HepG2 (cell line): ENCODE measurements at regions not wholly inside any gene's neighbourhood (a gene's known extent, or its start where the extent isn't known, plus 50 kb on each side); places are given as distances from the start of the nearest gene placed in this dataset.

Experiments used
- ATAC-seq: fragments of 200-7000 bp; cut with Tn5 transposase; 3 replicates; pipeline ENCODE4 v1.9.1; 2020; ENCODE audit warnings: mild to moderate bottlenecking, moderate library complexity
- BruUV-seq: library from RNA; stranded (reverse); fragments of 400-500 nt; replicated peaks from 2 replicates; lab custom pipeline; 2021; lab: Mats Ljungman, UMichigan
- CTCF ChIA-PET: fragments of 300-600 bp; formaldehyde crosslinking; extraction: SDS; loops from one replicate; lab custom pipeline; 2021; ENCODE audit warnings: low total read pairs, inconsistent platforms, low intra/inter-chr PET ratio; lab: Yijun Ruan, JAX
- POLR2A ChIA-PET: fragments of 350-600 bp; sonication (Branson Sonifier 250); formaldehyde crosslinking; loops from one replicate; lab custom pipeline; 2020; ENCODE audit warnings: antibody characterized with exemption, inconsistent platforms; lab: Yijun Ruan, JAX
- DNase-seq: peaks from one replicate; pipeline ENCODE4 v3.0.0-alpha.2; 2015; ENCODE audit warnings: low spot score
- FAIRE-seq: peaks from 3 replicates; lab custom pipeline; 2011; peaks lifted over from hg19 to GRCh38; lab: Jason Lieb, UNC
- H2AFZ ChIP-seq: one replicate; pipeline ENCODE4 v1.6.1; 2011; ENCODE audit warnings: low read length, inconsistent platforms
- H3K27ac ChIP-seq: fragments of 300-600 bp; 3 replicates; pipeline ENCODE4 v1.8.0; 2011; ENCODE audit warnings: mixed run types, mild to moderate bottlenecking, mixed read lengths, low read length, inconsistent platforms; ENCODE audit not compliant: insufficient read depth; ENCODE audit errors: extremely low read length
- H3K27me3 ChIP-seq, 2 experiments: fragments of 200-600 bp in 1 of 2; 2 replicates in 1 of 2; 3 replicates in 1 of 2; pipeline versions ENCODE4 v1.6.0 to v1.8.0; 2011; ENCODE audit warnings: low read length in 2 of 2, mild to moderate bottlenecking in 2 of 2, moderate library complexity in 2 of 2, inconsistent platforms in 1 of 2; ENCODE audit not compliant: insufficient read depth in 2 of 2, control insufficient read depth in 1 of 2
- H3K36me3 ChIP-seq, 2 experiments: fragments of 200-600 bp in 1 of 2; replicated peaks in 1 of 2; 2 replicates in 1 of 2; 3 replicates in 1 of 2; pipeline versions ENCODE4 v1.5.1 to v1.8.0; 2011; ENCODE audit warnings: low read length in 2 of 2, inconsistent platforms in 1 of 2; ENCODE audit not compliant: insufficient read depth in 2 of 2, control insufficient read depth in 1 of 2
- H3K4me1 ChIP-seq: 2 replicates; pipeline ENCODE4 v1.5.1; 2012; ENCODE audit warnings: low read length, inconsistent platforms; ENCODE audit not compliant: insufficient read depth
- H3K4me2 ChIP-seq: 2 replicates; pipeline ENCODE4 v1.6.0; 2011; ENCODE audit warnings: low read depth, low read length, inconsistent platforms
- H3K4me3 ChIP-seq, 3 experiments: fragments of 200-600 bp in 1 of 3; sonication (generic), shearing (Covaris generic) in 1 of 3; replicated peaks in 1 of 3; 2 replicates each; pipeline ENCODE4 v1.5.1; 2011 to 2016; ENCODE audit warnings: low read length in 3 of 3, inconsistent platforms in 2 of 3, low read depth in 2 of 3, mild to moderate bottlenecking in 2 of 3, control low read depth in 1 of 3, mixed read lengths in 1 of 3; ENCODE audit not compliant: insufficient read depth in 1 of 3
- H3K79me2 ChIP-seq: one replicate; pipeline ENCODE4 v1.6.1; 2011; ENCODE audit warnings: low read length, inconsistent platforms; ENCODE audit not compliant: insufficient read depth
- H3K9ac ChIP-seq: 2 replicates; pipeline ENCODE4 v1.6.0; 2011; ENCODE audit warnings: mild to moderate bottlenecking, low read depth, low read length, inconsistent platforms; ENCODE audit not compliant: insufficient read depth
- H3K9me3 ChIP-seq: 2 replicates; pipeline ENCODE4 v1.5.1; 2012; ENCODE audit warnings: mild to moderate bottlenecking, low read length
- H4K20me1 ChIP-seq: 2 replicates; pipeline ENCODE4 v1.6.0; 2011; ENCODE audit warnings: inconsistent platforms, mild to moderate bottlenecking, low read length, moderate library complexity; ENCODE audit not compliant: insufficient read depth
- CHCHD3 ChIP-seq: sonication (generic); formaldehyde crosslinking; IDR thresholded peaks from 2 replicates; pipeline ENCODE4 v1.8.0; 2022; ENCODE audit warnings: mild to moderate bottlenecking, missing genetic modification reagents, moderate library complexity
- HCFC1 ChIP-seq: fragments of 150-350 bp; IDR thresholded peaks from 2 replicates; pipeline ENCODE4 v1.6.1; 2014; ENCODE audit warnings: low read depth, low read length
- NFE2 ChIP-seq: sonication (generic); formaldehyde crosslinking; IDR thresholded peaks from 2 replicates; pipeline ENCODE4 v1.4.0; 2020; ENCODE audit warnings: missing genetic modification reagents
- PAWR ChIP-seq: sonication (generic); formaldehyde crosslinking; IDR thresholded peaks from 2 replicates; pipeline ENCODE4 v1.4.0; 2020; ENCODE audit warnings: missing genetic modification reagents, mild to moderate bottlenecking, borderline replicate concordance
- SSRP1 ChIP-seq: IDR thresholded peaks from 2 replicates; pipeline ENCODE4 v1.6.1; 2016; ENCODE audit warnings: control low read depth
- ZNF367 ChIP-seq: sonication (generic); formaldehyde crosslinking; IDR thresholded peaks from 2 replicates; pipeline ENCODE4 v1.4.0; 2020; ENCODE audit warnings: missing genetic modification reagents, borderline replicate concordance
- WGBS: methylation state at CpG from one replicate; pipeline ENCODE4 v1.1.6; 2017; ENCODE audit warnings: low lambda C conversion rate; 5-methylcytosine and 5-hydroxymethylcytosine counted together
- in situ Hi-C: cut with HindIII; loops from 2 replicates; pipeline ENCODE4 v1.10.0; 2017; ENCODE audit warnings: low pct_unique_long_range_greater_than_20kb; ENCODE audit not compliant: extremely low pct_ligation_motif_present
- intact Hi-C: fragments of 100-400 bp; cut with micrococcal nuclease; formaldehyde crosslinking; loops from one replicate; pipeline ENCODE4 v1.10.0; 2022; ENCODE audit not compliant: unreplicated experiment
- TF ChIP-seq, protein P1 (sequence below): sonication (generic); formaldehyde crosslinking; IDR thresholded peaks from 2 replicates; pipeline ENCODE4 v1.4.0; 2020; ENCODE audit warnings: missing genetic modification reagents; ENCODE audit errors: not compliant biosample characterization

DNA sequence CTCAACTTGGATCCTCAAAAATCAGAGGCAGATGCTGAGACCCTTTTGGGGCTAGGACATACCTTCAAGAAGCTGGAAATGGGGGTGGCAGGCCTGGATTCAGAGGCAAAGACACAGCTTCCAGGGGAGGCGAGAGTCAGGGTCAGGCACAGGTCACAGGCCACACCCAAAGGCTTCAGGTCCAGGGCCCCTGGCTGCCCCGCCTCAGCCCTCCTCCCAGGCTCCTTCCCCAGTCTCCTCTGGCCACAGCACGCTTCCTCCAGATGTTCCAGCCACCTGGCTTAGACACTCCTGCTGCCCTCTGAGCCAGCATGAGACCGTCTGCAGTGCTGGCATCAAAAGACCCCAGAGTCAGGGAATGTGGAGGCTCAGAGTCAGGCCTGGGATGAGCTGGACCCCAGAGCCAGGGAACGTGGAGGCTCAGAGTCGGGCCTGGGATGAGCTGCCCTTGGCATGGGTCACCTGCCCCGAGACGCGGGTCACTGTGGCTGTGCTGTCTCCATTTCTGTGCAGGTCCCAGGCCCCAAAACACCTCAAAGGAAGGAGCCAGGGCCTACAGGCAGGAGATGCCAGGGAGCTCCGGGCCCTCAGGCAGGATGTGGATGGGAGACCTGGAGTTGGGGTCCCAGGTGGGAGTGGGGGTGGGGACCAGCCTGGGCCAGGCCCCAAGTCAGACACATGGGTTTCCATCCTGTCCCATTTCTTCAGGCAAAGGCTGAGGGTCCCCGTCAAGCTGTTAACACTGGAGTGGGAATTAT is 58.9 kb downstream of the DIO3 start (continued):
- no peak for TF ChIP-seq PAWR (CRISPR knock-in tag)
- TF ChIP-seq, protein P1, sequence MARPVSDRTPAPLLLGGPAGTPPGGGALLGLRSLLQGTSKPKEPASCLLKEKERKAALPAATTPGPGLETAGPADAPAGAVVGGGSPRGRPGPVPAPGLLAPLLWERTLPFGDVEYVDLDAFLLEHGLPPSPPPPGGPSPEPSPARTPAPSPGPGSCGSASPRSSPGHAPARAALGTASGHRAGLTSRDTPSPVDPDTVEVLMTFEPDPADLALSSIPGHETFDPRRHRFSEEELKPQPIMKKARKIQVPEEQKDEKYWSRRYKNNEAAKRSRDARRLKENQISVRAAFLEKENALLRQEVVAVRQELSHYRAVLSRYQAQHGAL = no peak

DNA sequence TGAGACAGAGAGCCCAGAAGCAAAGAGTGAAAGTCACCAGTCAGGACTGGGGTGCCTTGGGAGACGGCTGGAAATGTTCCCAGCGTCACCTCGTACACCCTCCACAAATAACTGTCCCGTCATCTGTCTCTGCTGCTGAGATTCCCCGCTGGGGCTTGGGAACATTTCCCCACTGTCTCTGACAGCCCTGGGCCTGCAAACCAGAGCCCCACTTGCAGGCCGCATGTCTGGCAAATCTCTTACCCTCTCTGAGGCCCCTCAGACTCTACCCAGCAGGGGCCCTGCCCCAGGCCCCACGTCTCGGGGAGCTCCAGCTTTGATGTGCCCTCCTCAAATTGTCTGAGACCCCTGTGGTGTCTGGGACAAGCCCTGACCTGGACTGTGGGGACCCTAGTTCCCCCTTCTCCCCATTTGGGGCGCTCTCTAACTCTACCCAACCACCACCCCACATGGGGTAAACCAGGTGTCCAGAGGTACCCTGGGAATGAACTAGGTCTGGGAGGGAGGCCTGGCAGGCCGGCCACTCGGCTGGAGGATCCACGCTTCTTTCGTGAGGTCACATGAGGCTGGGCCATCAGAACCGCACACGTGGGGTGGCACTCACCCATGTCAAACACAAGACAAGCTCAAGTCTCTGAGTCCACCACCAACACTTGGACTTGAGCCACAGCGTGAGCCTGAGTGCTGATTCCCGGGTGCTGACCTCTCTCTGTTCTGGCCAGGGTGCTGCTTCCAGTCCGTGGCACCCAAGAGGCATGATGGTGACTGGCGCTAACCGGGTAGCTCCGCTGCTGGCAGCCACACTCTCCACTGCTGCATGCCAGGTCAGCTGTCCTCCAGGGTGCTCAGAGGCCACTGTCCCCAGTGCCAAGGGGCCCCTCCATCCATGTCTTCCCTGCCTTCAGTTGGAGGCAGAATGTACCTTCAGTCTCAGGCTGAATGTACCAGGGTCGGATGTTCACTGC is 59.8 kb downstream of the DIO3 start:
- TF ChIP-seq SSRP1 (CRISPR knock-in tag) (no peak), NFE2 (no peak), HCFC1 (no peak), ZNF367 (no peak), CHCHD3 (CRISPR knock-in tag) (no peak)

More for the DNA sequence above, 59.8 kb downstream of the DIO3 start:
- Histone ChIP-seq H3K4me1 (no peaks in the 10 kb centered on the region), H3K9ac (no peak overlapping the region), H3K9me3 (no peaks in the 10 kb centered on the region), H3K4me2 (no peak overlapping the region), H2AFZ (no peak overlapping the region), H3K36me3 (no peaks in the 10 kb centered on the region), H3K27me3 (peaks cover 0 to 20% of the 10 kb centered on the region in 2 experiments; a peak in 2 of 5 replicates), H3K27ac (no peak overlapping the region), H4K20me1 (no peaks in the 10 kb centered on the region), H3K4me3 (no peak overlapping the region), H3K79me2 (no peaks in the 10 kb centered on the region)
- FAIRE-seq (no peak), DNase-seq (no peak), ATAC-seq (no peak; the same call in 2 of the 3 replicates)
- BruUV-seq = no TSS peak
- ChIA-PET POLR2A (no interaction called here), CTCF (no interaction called here)
- WGBS = 25% methylated on average over 6 of the region's 22 CpGs
- in situ Hi-C loops = no loop called here
- intact Hi-C loops = no loop called here
